IMR-90 (cell line): ENCODE measurements at regions not wholly inside any gene's neighbourhood (a gene's known extent, or its start where the extent isn't known, plus 50 kb on each side); places are given as distances from the start of the nearest gene placed in this dataset.

ENCODE experiments used
- ATAC-seq: fragments of 200-7000 bp; cut with Tn5 transposase; 2 replicates; pipeline ENCODE4 v1.9.1; 2020; ENCODE audit warnings: low read depth, mild to moderate bottlenecking, moderate library complexity
- BruUV-seq: library from RNA; stranded (reverse); fragments of 400-500 nt; replicated peaks from 2 replicates; lab custom pipeline; 2021; lab: Mats Ljungman, UMichigan
- CTCF ChIA-PET: fragments of 300-600 bp; formaldehyde crosslinking; extraction: SDS; loops from one replicate; lab custom pipeline; 2021; ENCODE audit warnings: antibody characterized with exemption; lab: Yijun Ruan, JAX
- POLR2A ChIA-PET: fragments of 300-600 bp; sonication (Branson Sonifier 250); formaldehyde crosslinking; loops from one replicate; lab custom pipeline; 2022; ENCODE audit warnings: antibody characterized with exemption; ENCODE audit not compliant: unreplicated experiment; lab: Charles Lee
- DNase-seq: peaks from one replicate; pipeline ENCODE4 v3.0.0; 2013
- H2AFZ ChIP-seq: replicated peaks from 2 replicates; pipeline ENCODE3; 2013; ENCODE audit warnings: low read length, mild to moderate bottlenecking; ENCODE audit not compliant: poor library complexity
- H2AK5ac ChIP-seq: 2 replicates; pipeline ENCODE4 v1.6.1; 2013; ENCODE audit warnings: low read depth, low read length, inconsistent platforms
- H2AK9ac ChIP-seq: replicated peaks from 2 replicates; pipeline ENCODE3; 2013; ENCODE audit warnings: mild to moderate bottlenecking, low read depth, low read length, moderate library complexity; ENCODE audit not compliant: poor library complexity
- H2BK120ac ChIP-seq: 2 replicates; pipeline ENCODE4 v1.6.1; 2013; ENCODE audit warnings: low read depth, low read length, inconsistent platforms
- H2BK15ac ChIP-seq: 3 replicates; pipeline ENCODE4 v1.6.1; 2013; ENCODE audit warnings: low read depth, low read length, inconsistent platforms
- H2BK20ac ChIP-seq: 2 replicates; pipeline ENCODE4 v1.6.1; 2013; ENCODE audit warnings: low read depth, mild to moderate bottlenecking, inconsistent platforms, low read length, moderate library complexity
- H2BK5ac ChIP-seq: 2 replicates; pipeline ENCODE4 v1.6.1; 2013; ENCODE audit warnings: mild to moderate bottlenecking, low read depth, low read length, inconsistent platforms; ENCODE audit not compliant: poor library complexity, severe bottlenecking
- H3K14ac ChIP-seq: replicated peaks from 2 replicates; pipeline ENCODE4 v1.6.1; 2013; ENCODE audit warnings: low read depth, low read length, inconsistent platforms
- H3K18ac ChIP-seq: 2 replicates; pipeline ENCODE4 v1.6.1; 2013; ENCODE audit warnings: low read depth, low read length, control low read depth
- H3K23ac ChIP-seq: 2 replicates; pipeline ENCODE4 v1.6.1; 2013; ENCODE audit warnings: low read depth, low read length, inconsistent platforms
- H3K27ac ChIP-seq: 2 replicates; pipeline ENCODE4 v1.5.1; 2013; ENCODE audit warnings: mild to moderate bottlenecking, control low read depth, low read length; ENCODE audit not compliant: insufficient read depth
- H3K27me3 ChIP-seq: 2 replicates; pipeline ENCODE4 v1.6.1; 2013; ENCODE audit warnings: low read length; ENCODE audit not compliant: control insufficient read depth, insufficient read depth
- H3K36me3 ChIP-seq: 2 replicates; pipeline ENCODE4 v1.6.1; 2013; ENCODE audit warnings: low read length, mixed read lengths; ENCODE audit not compliant: control insufficient read depth, insufficient read depth
- H3K4ac ChIP-seq: 2 replicates; pipeline ENCODE4 v1.6.1; 2013; ENCODE audit warnings: low read depth, low read length, inconsistent platforms
- H3K4me1 ChIP-seq: 2 replicates; pipeline ENCODE4 v1.6.1; 2013; ENCODE audit warnings: low read length, mixed read lengths; ENCODE audit not compliant: control insufficient read depth, insufficient read depth
- H3K4me2 ChIP-seq: 2 replicates; pipeline ENCODE4 v1.6.1; 2013; ENCODE audit warnings: low read depth, mild to moderate bottlenecking, control low read depth, low read length, moderate library complexity
- H3K4me3 ChIP-seq: 2 replicates; pipeline ENCODE4 v1.5.1; 2013; ENCODE audit warnings: low read depth, mild to moderate bottlenecking, control low read depth, low read length, moderate library complexity; ENCODE audit not compliant: insufficient read depth
- H3K56ac ChIP-seq: 2 replicates; pipeline ENCODE4 v1.6.1; 2013; ENCODE audit warnings: low read length, inconsistent platforms; ENCODE audit not compliant: insufficient read depth; ENCODE audit errors: extremely low read depth
- H3K79me1 ChIP-seq, 2 experiments: 2 replicates each; pipeline ENCODE4 v1.6.1; 2013; ENCODE audit warnings: low read length in 2 of 2, inconsistent platforms in 1 of 2, low read depth in 1 of 2
- H3K9ac ChIP-seq: 2 replicates; pipeline ENCODE4 v1.6.1; 2013; ENCODE audit warnings: low read depth, low read length, control low read depth
- H3K9me1 ChIP-seq: 2 replicates; pipeline ENCODE4 v1.6.1; 2013; ENCODE audit warnings: low read length, inconsistent platforms; ENCODE audit not compliant: insufficient read depth
- H3K9me3 ChIP-seq: 2 replicates; pipeline ENCODE4 v1.6.1; 2013; ENCODE audit warnings: low read length; ENCODE audit not compliant: control insufficient read depth, insufficient read depth
- H4K20me1 ChIP-seq: 2 replicates; pipeline ENCODE4 v1.6.1; 2013; ENCODE audit warnings: low read length, inconsistent platforms; ENCODE audit not compliant: insufficient read depth
- H4K5ac ChIP-seq: 2 replicates; pipeline ENCODE4 v1.6.1; 2013; ENCODE audit warnings: mild to moderate bottlenecking, low read depth, low read length, control low read depth
- H4K8ac ChIP-seq, 2 experiments: 2 replicates each; pipeline ENCODE4 v1.6.1; 2013; ENCODE audit warnings: low read depth in 2 of 2, low read length in 2 of 2, control low read depth in 1 of 2, inconsistent platforms in 1 of 2
- H4K91ac ChIP-seq: 2 replicates; pipeline ENCODE4 v1.6.1; 2013; ENCODE audit warnings: low read depth, low read length, inconsistent platforms; ENCODE audit not compliant: insufficient read depth
- BHLHE40 ChIP-seq: fragments of 150-350 bp; IDR thresholded peaks from 2 replicates; pipeline ENCODE4 v1.6.1; 2016; ENCODE audit warnings: mild to moderate bottlenecking, low read depth, low read length
- CHD1 ChIP-seq: IDR thresholded peaks from 2 replicates; pipeline ENCODE4 v1.6.1; 2012; ENCODE audit warnings: low read depth, low read length, improper control_type of control experiment
- FOS ChIP-seq: fragments of 150-350 bp; IDR thresholded peaks from 2 replicates; pipeline ENCODE4 v1.6.1; 2016; ENCODE audit warnings: low read depth, low read length
- MAFK ChIP-seq: IDR thresholded peaks from 2 replicates; pipeline ENCODE4 v1.6.1; 2012; ENCODE audit warnings: low read depth, low read length, improper control_type of control experiment
- NFE2L2 ChIP-seq: fragments of 150-350 bp; IDR thresholded peaks from 2 replicates; pipeline ENCODE4 v1.6.1; 2016; ENCODE audit warnings: low read depth, mild to moderate bottlenecking, low read length
- POLR2A ChIP-seq: IDR thresholded peaks from 2 replicates; pipeline ENCODE4 v1.6.1; 2012; ENCODE audit warnings: mild to moderate bottlenecking, low read depth, low read length
- RCOR1 ChIP-seq: IDR thresholded peaks from 2 replicates; pipeline ENCODE4 v1.6.1; 2012; ENCODE audit warnings: mild to moderate bottlenecking, low read length, improper control_type of control experiment; ENCODE audit not compliant: insufficient replicate concordance
- RFX5 ChIP-seq: IDR thresholded peaks from 2 replicates; pipeline ENCODE4 v1.8.0; 2012; ENCODE audit warnings: low read depth, mild to moderate bottlenecking, low read length, moderate library complexity
- SMC3 ChIP-seq: fragments of 150-350 bp; IDR thresholded peaks from 2 replicates; pipeline ENCODE4 v1.6.1; 2016; ENCODE audit warnings: low read depth, mild to moderate bottlenecking, antibody characterized with exemption, low read length, moderate library complexity
- WGBS, 2 experiments: methylation state at CpG; one replicate each; pipeline versions ENCODE4 v1.1.5 to v1.1.7; 2013; ENCODE audit warnings: missing lambda C conversion rate in 2 of 2; ENCODE audit not compliant: insufficient read length in 1 of 2; ENCODE audit errors: extremely low coverage in 2 of 2; 5-methylcytosine and 5-hydroxymethylcytosine counted together
- dilution Hi-C: fragments of 300-500 bp; cut with HindIII; formaldehyde crosslinking; loops from one replicate; pipeline ENCODE4 v1.14.3; 2018; ENCODE audit warnings: low sequenced_read_pairs; ENCODE audit not compliant: unreplicated experiment
- in situ Hi-C: fragments of 300-500 bp; cut with MboI; formaldehyde crosslinking; loops from 3 replicates; pipeline ENCODE4 v1.14.3; 2019; ENCODE audit warnings: low sequenced_read_pairs, inconsistent platforms, mixed read lengths
- intact Hi-C: fragments of 100-400 bp; cut with micrococcal nuclease; formaldehyde crosslinking; loops from 2 replicates; pipeline ENCODE4 v1.10.0; 2022
- TF ChIP-seq, protein P1 (sequence below): fragments of 150-350 bp; IDR thresholded peaks from 2 replicates; pipeline ENCODE4 v1.6.1; 2017; ENCODE audit warnings: mild to moderate bottlenecking, antibody characterized with exemption, low read length, low read depth
- TF ChIP-seq, protein P2 (sequence below): conservative IDR thresholded peaks from 2 replicates; pipeline ENCODE4 v1.5.1; 2012; ENCODE audit warnings: mild to moderate bottlenecking, low read depth, low read length, improper control_type of control experiment

DNA sequence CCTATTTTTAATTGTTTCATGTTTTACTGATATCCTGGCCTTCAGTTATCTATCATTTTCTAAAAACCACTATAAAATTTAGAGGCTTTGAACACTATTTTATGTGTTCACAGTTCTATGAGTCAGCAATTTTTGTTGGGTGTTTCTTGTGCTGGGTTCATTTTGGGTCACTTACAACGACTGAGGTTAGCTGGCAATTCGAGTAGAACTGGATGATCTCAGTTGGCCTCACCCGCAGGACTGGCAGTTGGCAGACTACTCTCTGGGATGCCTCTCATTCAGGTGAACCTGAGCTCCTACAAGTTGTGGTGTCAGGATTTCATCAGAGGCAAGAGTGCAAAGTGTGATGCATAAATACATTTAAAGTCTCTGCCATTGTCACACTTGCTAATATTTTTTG is 151.0 kb upstream of the PAPPA start:
- ChIA-PET CTCF (no interaction called here), POLR2A (no interaction called here)
- no TSS peak for BruUV-seq
- Histone ChIP-seq H3K9ac (no peak overlapping the region), H2BK120ac (peak overlapping the region; percentile 59; the same call in 1 of the 2 replicates), H2BK15ac (no peak overlapping the region; the same call in 2 of the 3 replicates), H3K27me3 (no peaks in the 10 kb centered on the region), H4K8ac (peak overlapping the region in 1 of 2 experiments; percentile 4; a peak in 2 of 4 replicates), H3K9me1 (peaks cover 1% of the 10 kb centered on the region), H3K4me2 (no peak overlapping the region), H3K27ac (no peak overlapping the region), H4K20me1 (no peaks in the 10 kb centered on the region), H3K4me1 (peaks cover 10% of the 10 kb centered on the region), H2AK9ac (no peak overlapping the region), H2AK5ac (peak overlapping the region; percentile 13; the same call in 1 of the 2 replicates), H2BK5ac (no peak overlapping the region), H3K56ac (no peak overlapping the region), H3K36me3 (no peaks in the 10 kb centered on the region), H3K9me3 (no peaks in the 10 kb centered on the region), H3K18ac (peak overlapping the region; percentile 88; the same call in 1 of the 2 replicates), H3K4ac (0 out of 2 replicates have a peak overlapping the region, but pooled peaks have one; percentile 8), H2AFZ (no peak overlapping the region), H3K23ac (no peak overlapping the region), H2BK20ac (peak overlapping the region; percentile 30), H3K79me1 (no peaks in the 10 kb centered on the region), H3K14ac (0 out of 2 replicates have a peak overlapping the region, but pooled peaks have one; percentile 10), H3K4me3 (no peak overlapping the region), H4K91ac (0 out of 2 replicates have a peak overlapping the region, but pooled peaks have one; percentile 31), H4K5ac (peak overlapping the region; percentile 67; the same call in 1 of the 2 replicates)
- WGBS, 2 experiments, result no CpG with 5 or more reads among the region's 3 CpGs
- intact Hi-C loops, result no loop called here
- dilution Hi-C loops, result no loop called here
- TF ChIP-seq FOS, result no peak
- TF ChIP-seq RFX5, result no peak
- peak; percentile 92 for TF ChIP-seq MAFK
- no peak for TF ChIP-seq BHLHE40
- TF ChIP-seq, protein P1, sequence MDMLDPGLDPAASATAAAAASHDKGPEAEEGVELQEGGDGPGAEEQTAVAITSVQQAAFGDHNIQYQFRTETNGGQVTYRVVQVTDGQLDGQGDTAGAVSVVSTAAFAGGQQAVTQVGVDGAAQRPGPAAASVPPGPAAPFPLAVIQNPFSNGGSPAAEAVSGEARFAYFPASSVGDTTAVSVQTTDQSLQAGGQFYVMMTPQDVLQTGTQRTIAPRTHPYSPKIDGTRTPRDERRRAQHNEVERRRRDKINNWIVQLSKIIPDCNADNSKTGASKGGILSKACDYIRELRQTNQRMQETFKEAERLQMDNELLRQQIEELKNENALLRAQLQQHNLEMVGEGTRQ, result no peak
- TF ChIP-seq SMC3, result no peak
- no peak for TF ChIP-seq RCOR1
- TF ChIP-seq CHD1, result no peak
- TF ChIP-seq POLR2A, result no peak
- peak; percentile 86 for TF ChIP-seq NFE2L2
- TF ChIP-seq, protein P2, sequence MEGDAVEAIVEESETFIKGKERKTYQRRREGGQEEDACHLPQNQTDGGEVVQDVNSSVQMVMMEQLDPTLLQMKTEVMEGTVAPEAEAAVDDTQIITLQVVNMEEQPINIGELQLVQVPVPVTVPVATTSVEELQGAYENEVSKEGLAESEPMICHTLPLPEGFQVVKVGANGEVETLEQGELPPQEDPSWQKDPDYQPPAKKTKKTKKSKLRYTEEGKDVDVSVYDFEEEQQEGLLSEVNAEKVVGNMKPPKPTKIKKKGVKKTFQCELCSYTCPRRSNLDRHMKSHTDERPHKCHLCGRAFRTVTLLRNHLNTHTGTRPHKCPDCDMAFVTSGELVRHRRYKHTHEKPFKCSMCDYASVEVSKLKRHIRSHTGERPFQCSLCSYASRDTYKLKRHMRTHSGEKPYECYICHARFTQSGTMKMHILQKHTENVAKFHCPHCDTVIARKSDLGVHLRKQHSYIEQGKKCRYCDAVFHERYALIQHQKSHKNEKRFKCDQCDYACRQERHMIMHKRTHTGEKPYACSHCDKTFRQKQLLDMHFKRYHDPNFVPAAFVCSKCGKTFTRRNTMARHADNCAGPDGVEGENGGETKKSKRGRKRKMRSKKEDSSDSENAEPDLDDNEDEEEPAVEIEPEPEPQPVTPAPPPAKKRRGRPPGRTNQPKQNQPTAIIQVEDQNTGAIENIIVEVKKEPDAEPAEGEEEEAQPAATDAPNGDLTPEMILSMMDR, result no peak
- in situ Hi-C loops, result loop anchor here (10.0 kb wide), 1 partner anchor 58 kb away; no protein-coding TSS in a partner anchor
- DNase-seq (no peak), ATAC-seq (no peak)
